HG02763 (cell line): ENCODE measurements at regions not wholly inside any gene's neighbourhood (a gene's known extent, or its start where the extent isn't known, plus 50 kb on each side); places are given as distances from the start of the nearest gene placed in this dataset.
"Not testable (repeated sequence)": the region's sequence is repeated elsewhere in the genome, so short reads cannot be mapped to it uniquely, and the experiment has no call there.

Experiments used
- ATAC-seq: cut with Tn5 transposase; IDR thresholded peaks from one replicate; pipeline ENCODE4 v1.9.1; 2021; ENCODE audit warnings: mild to moderate bottlenecking, moderate library complexity; ENCODE audit not compliant: unreplicated experiment

DNA sequence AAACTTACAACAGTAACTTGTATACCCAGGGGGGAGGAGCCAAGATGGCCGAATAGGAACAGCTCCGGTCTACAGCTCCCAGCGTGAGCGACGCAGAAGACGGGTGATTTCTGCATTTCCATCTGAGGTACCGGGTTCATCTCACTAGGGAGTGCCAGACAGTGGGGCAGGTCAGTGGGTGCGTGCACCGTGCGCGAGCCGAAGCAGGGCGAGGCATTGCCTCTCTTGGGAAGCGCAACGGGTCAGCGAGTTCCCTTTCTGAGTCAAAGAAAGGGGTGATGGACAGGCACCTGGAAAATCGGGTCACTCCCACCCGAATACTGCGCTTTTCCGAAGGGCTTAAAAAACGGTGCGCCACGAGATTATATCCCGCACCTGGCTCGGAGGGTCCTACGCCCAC, 278.8 kb downstream of the FAM47B start:
- ATAC-seq: not testable (repeated sequence)

DNA sequence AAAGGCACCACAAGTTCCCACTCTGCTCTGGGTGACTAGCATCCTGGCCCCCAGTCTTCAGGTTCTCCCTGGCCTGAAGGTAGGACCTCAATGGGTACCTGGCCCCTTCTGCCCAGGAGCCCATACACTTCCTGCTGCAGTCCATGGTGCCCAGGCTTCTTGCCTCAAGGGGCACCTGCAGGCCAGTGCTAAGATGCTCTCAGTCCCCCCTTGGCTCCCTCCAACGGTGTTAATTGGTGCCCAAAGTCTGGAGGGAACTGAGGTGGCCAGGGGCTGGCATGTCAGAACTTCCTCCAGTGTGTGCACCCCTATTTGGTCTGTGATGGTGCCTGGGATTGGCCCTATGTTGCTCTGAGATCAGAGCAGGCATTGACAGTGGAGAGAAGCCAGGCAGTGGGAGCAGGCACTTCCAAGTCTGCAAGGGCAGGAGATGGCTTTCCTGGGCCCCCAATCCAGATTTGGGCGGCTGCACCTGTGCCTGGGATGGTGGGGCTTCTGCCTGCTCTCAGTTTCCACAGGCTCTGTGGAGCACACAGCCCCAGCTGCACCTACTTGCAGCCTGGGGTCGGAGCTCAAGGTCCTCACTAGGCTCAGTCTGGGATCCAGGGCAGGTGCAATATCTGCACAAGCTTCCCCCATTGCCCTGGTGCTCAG, 301.6 kb downstream of the FAM47B start:
- ATAC-seq: no peak

GRCh38 chrX:35244796-35245508, 302.4 kb downstream of the FAM47B start:
- no peak for ATAC-seq

DNA sequence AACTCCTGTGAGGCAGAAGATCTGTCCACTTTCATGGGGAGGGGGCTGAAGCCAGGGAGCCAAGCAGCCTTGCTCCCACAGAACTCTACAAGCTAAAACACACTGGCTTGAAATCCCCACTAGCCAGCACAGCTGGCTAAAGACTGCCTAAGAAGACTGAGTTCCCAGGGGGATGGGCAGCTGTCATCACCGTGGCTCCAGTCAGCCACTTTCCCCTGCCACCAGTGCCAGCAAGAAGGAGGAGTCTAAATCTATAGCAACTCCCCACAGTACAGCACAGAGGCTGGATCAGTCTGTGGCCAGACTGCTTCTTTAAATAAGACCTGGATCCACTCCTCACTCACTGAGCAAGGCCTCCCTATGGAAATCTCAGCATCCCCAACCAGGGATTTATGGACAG, 308.6 kb downstream of the FAM47B start:
- no peak for ATAC-seq

DNA sequence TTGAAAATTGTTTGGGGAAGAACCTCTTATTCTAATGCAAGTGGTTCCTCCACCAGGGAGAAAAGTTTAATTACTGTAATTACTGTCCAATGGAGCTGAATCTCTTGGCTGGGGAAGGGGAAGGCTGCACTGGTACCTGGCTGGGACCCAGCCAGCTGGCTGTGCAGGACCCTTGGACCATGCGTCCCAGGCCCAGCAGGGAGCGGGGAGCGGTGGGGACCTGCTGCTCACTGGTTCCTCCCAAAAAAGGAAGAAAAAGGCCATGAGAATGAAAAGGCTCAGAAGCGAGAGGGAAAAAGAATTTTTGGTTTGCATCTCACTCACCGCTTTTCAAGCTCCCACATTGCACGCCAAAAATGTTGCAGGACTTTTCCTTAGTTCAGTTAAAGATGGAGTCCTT, 333.5 kb downstream of the FAM47B start:
- ATAC-seq: no peak

- no peak for ATAC-seq
Observed at GRCh38 chrX:35285289-35285962, 342.8 kb downstream of the FAM47B start.

DNA sequence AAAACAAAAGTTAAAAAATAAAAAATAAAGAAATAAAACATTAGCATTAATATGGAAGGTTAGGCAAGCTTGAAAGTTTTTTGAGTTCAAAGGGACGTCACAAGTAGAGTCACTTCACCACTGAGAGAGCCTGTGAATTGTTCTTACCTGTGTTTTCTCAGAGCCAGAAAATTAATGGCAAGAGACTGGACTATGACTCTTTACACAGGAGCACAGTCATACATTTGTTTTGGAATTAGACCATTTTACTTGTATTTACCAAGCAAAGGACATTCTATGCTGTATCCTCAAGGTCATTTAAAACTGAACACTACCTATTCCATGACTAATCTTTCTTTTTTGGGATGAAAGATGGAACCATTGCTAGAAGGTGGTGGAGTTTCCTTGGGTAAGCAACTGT, 346.1 kb downstream of the FAM47B start:
- no peak for ATAC-seq

DNA sequence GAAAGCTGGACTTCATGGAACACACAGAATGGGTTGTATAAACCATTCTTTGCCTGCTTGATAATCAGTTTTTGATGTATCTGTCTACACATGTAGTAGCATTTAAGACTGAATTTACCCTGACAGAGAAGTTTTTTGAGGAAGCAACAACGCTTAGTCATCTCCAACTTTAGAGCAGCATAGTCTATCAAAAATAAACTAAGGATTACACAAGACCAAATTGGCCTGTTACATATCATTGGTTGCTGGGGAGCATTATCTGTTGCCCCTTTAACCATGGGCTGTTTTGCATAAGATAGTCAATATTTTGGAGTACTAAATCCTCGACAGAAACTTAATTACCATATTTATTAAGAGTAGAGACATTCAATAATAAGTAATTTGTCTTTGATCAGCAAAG, 347.4 kb downstream of the FAM47B start:
- no peak for ATAC-seq

DNA sequence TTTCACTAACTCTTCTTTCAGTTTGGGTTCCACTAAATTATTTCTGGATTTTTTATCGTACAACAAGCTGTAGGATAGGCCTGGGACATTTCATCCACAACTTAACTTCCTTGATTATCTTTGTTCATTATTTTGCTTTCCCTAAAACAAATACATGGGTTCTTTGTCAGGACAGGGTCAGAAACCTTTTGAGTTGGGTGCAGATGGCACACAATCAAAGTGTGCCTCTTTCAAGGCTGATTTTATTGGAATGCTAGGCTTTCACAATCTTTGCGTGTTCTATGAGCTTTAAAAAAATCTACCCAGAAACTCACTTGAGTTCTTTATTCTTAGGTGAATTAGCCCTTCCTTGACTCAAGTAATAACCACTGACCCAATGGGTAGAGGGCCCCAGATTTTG, 348.4 kb downstream of the FAM47B start:
- ATAC-seq: no peak

- ATAC-seq: no peak
Observed at GRCh38 chrX:35292522-35292921, 349.9 kb downstream of the FAM47B start.

- ATAC-seq: not testable (repeated sequence)
Observed at GRCh38 chrX:35305037-35305436, 362.4 kb downstream of the FAM47B start.

DNA sequence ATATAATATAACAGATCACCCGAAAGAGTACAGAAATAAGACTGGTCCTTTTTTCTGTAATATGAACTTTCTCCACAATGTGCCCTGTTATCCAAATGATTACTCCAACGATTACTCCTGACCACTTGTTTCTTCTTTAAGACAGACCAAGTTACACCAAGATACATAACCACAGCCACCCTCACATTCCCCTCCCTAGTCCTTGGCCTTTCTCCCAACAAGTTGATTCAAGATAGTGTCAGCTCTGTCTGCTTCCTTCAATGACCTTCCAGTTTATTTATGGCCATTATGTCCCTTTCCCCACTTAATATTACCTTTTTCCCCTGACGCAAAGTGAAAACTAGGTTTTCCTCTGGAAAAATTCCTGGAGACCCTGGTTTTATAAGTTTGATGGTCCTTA, 397.2 kb downstream of the FAM47B start:
- no peak for ATAC-seq

DNA sequence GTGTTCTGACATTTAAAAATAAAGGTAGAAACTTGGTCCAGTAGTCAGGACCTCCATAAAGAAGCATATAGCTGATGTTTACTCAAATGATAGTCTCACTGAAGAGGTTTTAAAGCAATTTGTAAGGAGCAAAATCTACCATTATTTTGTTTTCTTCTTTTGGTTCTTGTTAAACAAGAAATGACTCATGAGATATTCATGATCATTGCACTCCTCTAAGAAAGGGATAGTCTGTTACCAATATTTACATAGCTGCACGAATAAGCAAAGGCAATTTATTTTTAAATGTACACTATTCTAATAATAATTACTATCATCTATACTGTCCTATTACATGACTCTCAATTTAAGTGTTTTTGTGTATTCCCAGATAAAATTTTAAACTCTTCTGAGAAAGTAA, 397.9 kb downstream of the FAM47B start:
- no peak for ATAC-seq

GRCh38 chrX:35351212-35351611, 408.6 kb downstream of the FAM47B start:
- ATAC-seq: no peak

- no peak for ATAC-seq
Observed at GRCh38 chrX:35351795-35352483, 409.3 kb downstream of the FAM47B start.

DNA sequence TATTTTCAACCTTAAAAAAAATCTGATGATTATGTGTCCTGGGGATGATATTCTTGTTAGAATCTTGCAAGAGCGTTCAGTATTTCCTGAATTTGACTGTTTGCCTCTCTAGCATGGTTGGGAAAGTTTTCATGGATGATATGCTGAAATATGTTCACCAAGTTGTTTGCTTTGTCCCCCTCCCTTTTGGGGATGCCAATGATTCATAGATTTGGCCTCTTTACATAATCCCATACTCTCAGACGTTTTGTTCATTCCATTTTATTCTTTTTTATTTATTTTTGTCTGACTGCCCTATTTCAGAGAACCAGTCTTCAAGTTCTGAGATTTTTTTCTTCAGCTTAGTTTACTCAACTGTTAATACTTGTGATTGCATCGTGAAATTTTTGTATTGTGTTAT, 415.1 kb downstream of the FAM47B start:
- ATAC-seq: no peak

DNA sequence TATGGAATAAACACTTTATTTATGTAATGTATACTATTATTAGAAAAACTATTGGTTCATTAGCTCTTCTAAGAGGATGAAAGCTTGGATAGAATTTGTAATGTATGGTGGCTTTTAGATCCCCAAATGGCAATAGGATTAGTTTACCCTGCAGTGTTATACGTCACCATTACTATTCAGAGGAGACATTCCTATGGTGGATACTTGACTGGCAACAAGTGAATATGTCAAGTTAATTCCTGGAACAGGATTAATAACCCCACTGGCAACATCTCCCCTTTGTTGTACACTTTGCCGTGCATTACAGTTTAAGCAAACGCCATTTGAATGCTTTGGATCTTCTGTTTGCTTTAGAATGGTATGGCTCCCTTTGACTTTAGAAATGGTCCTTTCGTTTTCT, 420.3 kb downstream of the FAM47B start:
- no peak for ATAC-seq

- ATAC-seq: no peak
Observed at GRCh38 chrX:35374116-35374515, 424.0 kb upstream of the MAGEB16 start.

DNA sequence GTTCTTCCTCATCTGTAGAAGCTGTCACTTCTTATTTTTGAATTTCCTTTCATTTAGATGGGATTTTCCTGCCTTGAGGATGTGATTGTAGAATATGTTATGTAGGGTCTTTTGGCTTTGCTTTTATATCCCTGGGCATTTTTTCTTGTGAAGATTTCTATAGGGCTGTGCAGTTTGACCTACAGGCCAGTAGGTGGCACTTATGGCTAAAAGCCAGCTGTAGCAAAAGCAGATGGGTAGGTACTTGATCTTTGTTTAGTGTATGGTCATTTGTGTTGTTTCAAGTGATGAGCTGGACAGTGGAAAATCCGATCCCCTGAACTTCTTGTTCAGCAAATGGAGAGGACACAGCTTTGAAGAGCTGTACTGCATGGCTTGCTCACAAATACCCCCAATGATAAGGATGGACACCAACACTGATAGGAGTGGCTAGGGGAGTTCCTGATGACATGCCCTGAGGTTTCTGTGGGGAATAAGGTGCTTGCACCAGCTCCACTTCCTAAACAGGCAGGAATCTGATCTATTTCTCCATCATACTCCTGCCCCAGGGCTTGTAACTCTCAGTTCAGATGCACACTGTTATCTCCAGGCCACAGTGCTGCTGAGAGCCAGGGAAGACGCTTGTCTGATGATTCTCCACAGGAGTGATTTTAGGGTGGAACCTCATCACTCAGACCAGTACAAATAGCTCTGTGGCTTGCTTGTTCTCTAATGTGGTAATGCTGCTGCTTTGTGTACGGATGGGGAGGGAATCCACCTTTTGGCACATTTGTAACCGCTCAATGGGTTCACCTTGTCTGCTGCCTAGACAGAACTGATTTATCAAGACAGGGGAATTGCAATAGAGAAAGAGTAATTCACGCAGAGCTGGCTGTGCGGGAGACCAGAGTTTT, 417.1 kb upstream of the MAGEB16 start:
- peak; percentile 69 for ATAC-seq

DNA sequence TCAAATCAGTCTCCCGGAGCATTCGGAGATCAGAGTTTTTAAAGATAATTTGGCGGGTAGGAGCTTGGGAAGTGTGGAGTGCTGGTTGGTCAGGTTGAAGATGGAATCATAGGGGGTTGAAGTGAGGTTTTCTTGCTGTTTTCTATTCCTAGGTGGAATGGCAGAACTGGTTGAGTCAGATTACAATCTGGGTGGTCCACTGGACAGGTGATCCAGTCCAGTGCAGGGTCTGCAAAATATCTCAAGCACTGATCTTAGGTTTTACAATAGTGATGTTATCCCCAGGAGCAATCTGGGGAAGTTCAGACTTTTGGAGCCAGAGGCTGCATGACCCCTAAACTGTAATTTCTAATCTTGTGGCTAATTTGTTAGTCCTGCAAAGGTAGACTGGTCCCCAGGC, 416.4 kb upstream of the MAGEB16 start:
- not testable (repeated sequence) for ATAC-seq

GRCh38 chrX:35382966-35383365, 415.2 kb upstream of the MAGEB16 start:
- no peak for ATAC-seq
